Brain microvascular endothelial cell (primary cell): ENCODE measurements at regions not wholly inside any gene's neighbourhood (a gene's known extent, or its start where the extent isn't known, plus 50 kb on each side); places are given as distances from the start of the nearest gene placed in this dataset.

Experiments used
- DNase-seq: peaks from one replicate; pipeline ENCODE4 v3.0.0-alpha.2; 2020
- H3K27ac ChIP-seq: fragments of 250-450 bp; sonication (Bioruptor Pico); 2 replicates; pipeline ENCODE4 v1.5.1; 2020; ENCODE audit warnings: mild to moderate bottlenecking, moderate library complexity
- H3K27me3 ChIP-seq: fragments of 250-450 bp; sonication (Bioruptor Pico); replicated peaks from 2 replicates; pipeline ENCODE4 v1.5.1; 2020; ENCODE audit warnings: mild to moderate bottlenecking
- H3K36me3 ChIP-seq: fragments of 250-450 bp; sonication (Bioruptor Pico); replicated peaks from 2 replicates; pipeline ENCODE4 v1.5.1; 2020; ENCODE audit warnings: mild to moderate bottlenecking
- H3K4me3 ChIP-seq: 2 replicates; pipeline ENCODE4 v1.5.1; 2011; ENCODE audit warnings: low read depth, mild to moderate bottlenecking, control low read depth, low read length, moderate library complexity
- in situ Hi-C: cut with HindIII; loops from 2 replicates; pipeline ENCODE4 v1.10.0; 2017; ENCODE audit warnings: low sequenced_read_pairs, low pct_ligation_motif_present
- TF ChIP-seq, protein P1 (sequence below): IDR thresholded peaks from 2 replicates; pipeline ENCODE4 v1.5.1; 2011; ENCODE audit warnings: low read depth, mild to moderate bottlenecking, moderate library complexity, low read length, control low read depth, inconsistent platforms; ENCODE audit errors: missing control alignments

DNA sequence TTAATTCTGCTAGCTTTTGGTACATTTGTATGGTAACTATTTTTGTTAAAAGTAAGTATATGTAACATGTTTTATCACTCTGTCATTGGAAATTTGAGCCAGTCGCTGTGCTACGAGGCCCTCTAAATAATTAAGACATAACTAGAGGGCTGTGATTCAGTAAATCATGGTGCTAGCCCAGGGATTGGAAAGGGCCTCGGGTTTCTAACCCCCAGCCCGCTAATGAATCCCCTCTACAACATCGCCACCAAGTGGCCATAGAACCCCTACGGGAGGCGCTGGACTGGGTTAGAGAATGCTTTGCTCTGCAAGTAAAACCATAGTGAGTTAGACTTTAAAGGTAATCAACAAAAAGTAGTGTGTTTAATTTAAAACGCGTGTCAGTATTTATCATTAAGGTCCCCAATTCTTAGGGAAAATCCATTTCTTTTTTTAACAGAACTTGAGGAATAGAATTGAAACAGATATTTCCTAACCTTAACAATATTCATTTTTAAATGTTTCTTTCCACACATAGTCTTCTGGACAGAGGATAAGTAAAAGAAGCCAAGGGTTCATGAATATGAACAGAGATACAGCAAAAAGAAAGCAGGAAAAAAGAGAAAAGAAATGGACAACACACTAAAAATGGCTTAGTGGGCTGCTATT, 744.7 kb downstream of the EPHA3 start:
- H3K27me3 ChIP-seq = no peaks in the 10 kb centered on the region
- H3K27ac ChIP-seq = no peak overlapping the region
- in situ Hi-C loops = no loop called here
- no peak overlapping the region for H3K4me3 ChIP-seq
- H3K36me3 ChIP-seq = no peaks in the 10 kb centered on the region
- TF ChIP-seq, protein P1, sequence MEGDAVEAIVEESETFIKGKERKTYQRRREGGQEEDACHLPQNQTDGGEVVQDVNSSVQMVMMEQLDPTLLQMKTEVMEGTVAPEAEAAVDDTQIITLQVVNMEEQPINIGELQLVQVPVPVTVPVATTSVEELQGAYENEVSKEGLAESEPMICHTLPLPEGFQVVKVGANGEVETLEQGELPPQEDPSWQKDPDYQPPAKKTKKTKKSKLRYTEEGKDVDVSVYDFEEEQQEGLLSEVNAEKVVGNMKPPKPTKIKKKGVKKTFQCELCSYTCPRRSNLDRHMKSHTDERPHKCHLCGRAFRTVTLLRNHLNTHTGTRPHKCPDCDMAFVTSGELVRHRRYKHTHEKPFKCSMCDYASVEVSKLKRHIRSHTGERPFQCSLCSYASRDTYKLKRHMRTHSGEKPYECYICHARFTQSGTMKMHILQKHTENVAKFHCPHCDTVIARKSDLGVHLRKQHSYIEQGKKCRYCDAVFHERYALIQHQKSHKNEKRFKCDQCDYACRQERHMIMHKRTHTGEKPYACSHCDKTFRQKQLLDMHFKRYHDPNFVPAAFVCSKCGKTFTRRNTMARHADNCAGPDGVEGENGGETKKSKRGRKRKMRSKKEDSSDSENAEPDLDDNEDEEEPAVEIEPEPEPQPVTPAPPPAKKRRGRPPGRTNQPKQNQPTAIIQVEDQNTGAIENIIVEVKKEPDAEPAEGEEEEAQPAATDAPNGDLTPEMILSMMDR = peak; percentile 89
- DNase-seq = peak; percentile 27

GRCh38 chr3:89859757-89860156, 752.3 kb downstream of the EPHA3 start:
- Histone ChIP-seq H3K36me3 (no peaks in the 10 kb centered on the region), H3K4me3 (no peak overlapping the region), H3K27ac (no peak overlapping the region), H3K27me3 (no peaks in the 10 kb centered on the region)
- no peak for DNase-seq
- TF ChIP-seq, protein P1 = no peak
- in situ Hi-C loops = no loop called here

- in situ Hi-C loops = no loop called here
- TF ChIP-seq, protein P1 = no peak
- no peak overlapping the region for H3K27ac ChIP-seq
- no peaks in the 10 kb centered on the region for H3K27me3 ChIP-seq
- H3K36me3 ChIP-seq = no peaks in the 10 kb centered on the region
- no peak overlapping the region for H3K4me3 ChIP-seq
- peak; percentile 10 for DNase-seq
Measured at GRCh38 chr3:89867286-89867685, 759.9 kb downstream of the EPHA3 start.

GRCh38 chr3:89876116-89876515, 768.7 kb downstream of the EPHA3 start:
- Histone ChIP-seq H3K4me3 (no peak overlapping the region), H3K27me3 (no peaks in the 10 kb centered on the region), H3K36me3 (no peaks in the 10 kb centered on the region), H3K27ac (no peak overlapping the region)
- TF ChIP-seq, protein P1 = no peak
- in situ Hi-C loops = no loop called here
- no peak for DNase-seq

DNA sequence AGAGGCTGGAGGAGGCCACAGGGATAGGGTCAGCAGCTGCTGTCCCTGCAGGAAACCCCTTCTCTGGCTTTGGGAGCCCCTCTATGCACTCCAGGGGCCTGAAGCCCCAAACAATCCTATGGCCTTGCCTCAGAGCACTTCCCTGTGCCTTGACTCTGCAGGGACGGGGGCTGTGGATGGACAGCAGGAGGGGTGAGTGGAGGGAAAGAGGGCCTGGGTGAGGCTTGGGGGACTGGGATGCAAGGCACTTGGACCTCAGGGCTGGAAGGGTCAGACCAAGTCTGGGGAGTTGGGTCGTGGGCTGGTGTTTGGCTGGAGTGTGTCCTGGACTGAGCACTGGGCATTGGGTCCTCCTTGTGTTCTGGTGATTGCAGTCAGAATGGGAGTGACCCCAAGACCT, 769.8 kb downstream of the EPHA3 start:
- in situ Hi-C loops = no loop called here

More for the DNA sequence above, 769.8 kb downstream of the EPHA3 start:
- no peak for DNase-seq
- Histone ChIP-seq H3K27ac (no peak overlapping the region), H3K36me3 (no peaks in the 10 kb centered on the region), H3K27me3 (no peaks in the 10 kb centered on the region), H3K4me3 (no peak overlapping the region)
- TF ChIP-seq, protein P1 = no peak
